ENCODE measurements at regions not wholly inside any gene's neighbourhood (a gene's known extent, or its start where the extent isn't known, plus 50 kb on each side); places are given as distances from the start of the nearest gene placed in this dataset.

GRCh38 chr18:38565513-38565912 lies 999.9 kb upstream of the CELF4 start:
- H3K79me1 ChIP-seq (ENCODE audit: low read depth, low read length) = no peaks in the 10 kb centered on the region
- H4K20me1 ChIP-seq (replicated peaks in 1 of 2; ENCODE audit: control insufficient read depth in 1 of 2, insufficient read depth in 2 of 2, low read length in 2 of 2) = no peaks in the 10 kb centered on the region
- H2AFZ ChIP-seq (ENCODE audit: low read length) = no peak overlapping the region
- H3K23ac ChIP-seq (ENCODE audit: insufficient read length) = no peak overlapping the region
- H4K8ac ChIP-seq (ENCODE audit: extremely low read depth, insufficient read depth, low read length) = no peak overlapping the region
- H3K23me2 ChIP-seq (ENCODE audit: low read depth, low read length) = no peaks in the 10 kb centered on the region
- no peak overlapping the region for H2BK5ac ChIP-seq (ENCODE audit: low read depth, low read length)
- H4K91ac ChIP-seq (replicated peaks; ENCODE audit: insufficient read length, low read length) = no peak overlapping the region
- H3K36me3 ChIP-seq (ENCODE audit: control insufficient read depth in 2 of 4, insufficient read depth in 4 of 4, low read length in 3 of 4) = no peaks in the 10 kb centered on the region
- H2BK120ac ChIP-seq (replicated peaks; ENCODE audit: low read depth, low read length) = no peak overlapping the region
- H2BK12ac ChIP-seq (ENCODE audit: low read depth, low read length) = no peak overlapping the region
- no peaks in the 10 kb centered on the region for H3K79me2 ChIP-seq (ENCODE audit: control insufficient read depth in 1 of 2, insufficient read depth in 2 of 2, low read length in 2 of 2)
- H3K18ac ChIP-seq (ENCODE audit: extremely low read depth, low read length) = no peak overlapping the region
- H3K4me2 ChIP-seq (ENCODE audit: insufficient read depth in 1 of 2, low read depth in 2 of 2, low read length in 2 of 2) = no peak overlapping the region
- ChIA-PET CTCF (ENCODE audit: partially characterized antibody) (no interaction called here), POLR2A (ENCODE audit: partially characterized antibody) (no interaction called here)
- H2AK5ac ChIP-seq (ENCODE audit: low read depth, low read length) = no peak overlapping the region
- no peak overlapping the region for H3K14ac ChIP-seq (ENCODE audit: insufficient read length)
- TF ChIP-seq CREB1 (IDR thresholded peaks at IDR 0.05) = no peak
- no peak for TF ChIP-seq RXRA (IDR thresholded peaks at IDR 0.05; ENCODE audit: insufficient read depth, low read depth, low read length)
- TF ChIP-seq CTCF (IDR thresholded peaks at IDR 0.05; ENCODE audit: control extremely low read depth in 1 of 3, insufficient read depth in 1 of 3, low read depth in 1 of 3, low read length in 3 of 3) = no peak
- DNase-seq (ENCODE audit: low read depth in 1 of 2, low spot score in 2 of 2) (no peak), FAIRE-seq (no peak)
- no peak overlapping the region for H2BK15ac ChIP-seq (ENCODE audit: low read length)
- H3K4ac ChIP-seq (replicated peaks; ENCODE audit: insufficient read length, low read depth, low read length) = no peak overlapping the region
- no peaks in the 10 kb centered on the region for H3K4me1 ChIP-seq (replicated peaks in 1 of 4; ENCODE audit: control insufficient read depth in 3 of 4, insufficient read depth in 4 of 4, low read length in 3 of 4)
- no peak overlapping the region for H3K56ac ChIP-seq (replicated peaks; ENCODE audit: insufficient read length, low read depth, low read length)
- no peak overlapping the region for H3K9ac ChIP-seq (replicated peaks in 1 of 4; ENCODE audit: extremely low read depth in 1 of 4, low read depth in 3 of 4, low read length in 3 of 4)
- H3K27ac ChIP-seq (ENCODE audit: low read depth, low read length) = no peak overlapping the region
- no peak overlapping the region for H4K5ac ChIP-seq (ENCODE audit: insufficient read length, low read depth, low read length)
- no peaks in the 10 kb centered on the region for H3K27me3 ChIP-seq (replicated peaks in 1 of 4; ENCODE audit: control insufficient read depth in 3 of 4, extremely low read depth in 1 of 4, insufficient read depth in 3 of 4, low read length in 3 of 4)
- H2BK20ac ChIP-seq (ENCODE audit: low read length) = no peak overlapping the region
- no peak overlapping the region for H3K4me3 ChIP-seq (ENCODE audit: extremely low read depth in 1 of 4, insufficient read depth in 2 of 4, low read depth in 3 of 4, low read length in 4 of 4)
- H3K9me3 ChIP-seq (ENCODE audit: insufficient read depth in 2 of 2, low read depth in 1 of 2, low read length in 1 of 2) = peaks cover 0 to 4% of the 10 kb centered on the region in 2 experiments; a peak in 1 of 4 replicates
- 100% methylated on average over 1 of the region's 1 CpG; no CpG with 5 or more reads in 1 of the 2 experiments for WGBS, 2 experiments (ENCODE audit: extremely low coverage in 1 of 2, insufficient coverage in 1 of 2, insufficient read length in 1 of 2, insufficient replicate concordance in 2 of 2, low coverage in 1 of 2, low lambda C conversion rate in 2 of 2, missing lambda C conversion rate in 1 of 2)

All from H1 (cell line).